NB4 (cell line): ENCODE measurements at regions not wholly inside any gene's neighbourhood (a gene's known extent, or its start where the extent isn't known, plus 50 kb on each side); places are given as distances from the start of the nearest gene placed in this dataset.

Experiments
- POLR2A ChIP-seq: IDR thresholded peaks from 2 replicates; pipeline ENCODE4 v1.6.1; 2011; ENCODE audit warnings: mild to moderate bottlenecking; ENCODE audit not compliant: insufficient read length; ENCODE audit errors: extremely low read depth
- TF ChIP-seq, protein P1 (sequence below): IDR thresholded peaks from one replicate; pipeline ENCODE4 v1.5.1; 2012; ENCODE audit warnings: low read depth, low read length

DNA sequence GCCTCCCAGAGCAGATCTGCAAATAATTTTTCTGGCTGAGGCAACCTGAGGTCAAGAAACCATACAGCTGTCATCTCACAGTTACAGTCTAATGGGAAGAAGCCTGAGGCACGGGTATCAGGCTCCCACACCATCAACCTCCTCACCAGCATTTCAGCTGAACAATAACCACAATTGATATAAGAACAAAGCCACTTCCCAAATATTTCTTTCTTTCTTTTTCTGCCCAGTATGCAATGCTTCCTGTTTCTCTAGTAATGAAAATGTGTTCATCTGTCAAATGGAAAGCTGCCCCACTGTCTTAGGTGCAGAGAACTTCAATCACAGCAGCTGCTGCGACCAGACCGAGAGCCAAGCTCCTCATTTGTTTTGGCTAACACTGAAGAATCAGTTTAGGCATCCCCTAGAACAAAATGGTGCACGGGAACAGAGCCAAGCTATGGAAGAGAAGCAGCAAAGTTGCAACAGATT is 108.4 kb downstream of the BLID start:
- TF ChIP-seq, protein P1, sequence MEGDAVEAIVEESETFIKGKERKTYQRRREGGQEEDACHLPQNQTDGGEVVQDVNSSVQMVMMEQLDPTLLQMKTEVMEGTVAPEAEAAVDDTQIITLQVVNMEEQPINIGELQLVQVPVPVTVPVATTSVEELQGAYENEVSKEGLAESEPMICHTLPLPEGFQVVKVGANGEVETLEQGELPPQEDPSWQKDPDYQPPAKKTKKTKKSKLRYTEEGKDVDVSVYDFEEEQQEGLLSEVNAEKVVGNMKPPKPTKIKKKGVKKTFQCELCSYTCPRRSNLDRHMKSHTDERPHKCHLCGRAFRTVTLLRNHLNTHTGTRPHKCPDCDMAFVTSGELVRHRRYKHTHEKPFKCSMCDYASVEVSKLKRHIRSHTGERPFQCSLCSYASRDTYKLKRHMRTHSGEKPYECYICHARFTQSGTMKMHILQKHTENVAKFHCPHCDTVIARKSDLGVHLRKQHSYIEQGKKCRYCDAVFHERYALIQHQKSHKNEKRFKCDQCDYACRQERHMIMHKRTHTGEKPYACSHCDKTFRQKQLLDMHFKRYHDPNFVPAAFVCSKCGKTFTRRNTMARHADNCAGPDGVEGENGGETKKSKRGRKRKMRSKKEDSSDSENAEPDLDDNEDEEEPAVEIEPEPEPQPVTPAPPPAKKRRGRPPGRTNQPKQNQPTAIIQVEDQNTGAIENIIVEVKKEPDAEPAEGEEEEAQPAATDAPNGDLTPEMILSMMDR: no peak
- TF ChIP-seq POLR2A: no peak
